CD4-positive, alpha-beta T cell (primary cell): ENCODE measurements at regions not wholly inside any gene's neighbourhood (a gene's known extent, or its start where the extent isn't known, plus 50 kb on each side); places are given as distances from the start of the nearest gene placed in this dataset.

Experiments used
- ATAC-seq: fragments of 200-7000 bp; cut with Tn5 transposase; one replicate; pipeline ENCODE4 v1.10.0; 2022; ENCODE audit warnings: mild to moderate bottlenecking; ENCODE audit not compliant: poor library complexity
- CTCF ChIA-PET: fragments of 350-600 bp; sonication (Branson Sonifier 250); formaldehyde crosslinking; loops from one replicate; lab custom pipeline; 2021; ENCODE audit warnings: antibody characterized with exemption, inconsistent platforms; lab: Charles Lee
- POLR2A ChIA-PET: fragments of 350-600 bp; sonication (Branson Sonifier 250); formaldehyde crosslinking; loops from one replicate; lab custom pipeline; 2021; ENCODE audit warnings: antibody characterized with exemption, inconsistent platforms; lab: Charles Lee
- DNase-seq, 14 experiments: peaks; one replicate each; pipeline ENCODE4 v3.0.0-alpha.2; 2013 to 2020; ENCODE audit warnings: mixed read lengths in 2 of 14
- H3K27ac ChIP-seq, 2 donors: one replicate each; pipeline versions ENCODE4 v1.5.1 to v1.7.0; 2013; ENCODE audit warnings: low read length in 2 of 2, low read depth in 1 of 2, mild to moderate bottlenecking in 1 of 2
- H3K27me3 ChIP-seq, 2 experiments: 1 replicate in 1 of 2; 2 replicates in 1 of 2; pipeline versions ENCODE4 v1.6.1 to v1.7.0; 2013; ENCODE audit warnings: low read length in 2 of 2, control low read depth in 1 of 2, mild to moderate bottlenecking in 1 of 2, moderate library complexity in 1 of 2; ENCODE audit not compliant: insufficient read depth in 2 of 2, control insufficient read depth in 1 of 2
- H3K36me3 ChIP-seq: one replicate; pipeline ENCODE4 v1.6.1; 2013; ENCODE audit warnings: low read length, control low read depth; ENCODE audit not compliant: insufficient read depth
- H3K4me1 ChIP-seq: one replicate; pipeline ENCODE4 v1.6.1; 2013; ENCODE audit warnings: low read length, control low read depth; ENCODE audit not compliant: insufficient read depth
- H3K4me3 ChIP-seq: one replicate; pipeline ENCODE4 v1.5.1; 2013; ENCODE audit warnings: mild to moderate bottlenecking, low read length, moderate library complexity
- H3K9me3 ChIP-seq, 2 experiments: 1 replicate in 1 of 2; 2 replicates in 1 of 2; pipeline versions ENCODE4 v1.6.1 to v1.7.0; 2013; ENCODE audit warnings: low read length in 2 of 2, mild to moderate bottlenecking in 2 of 2, control low read depth in 1 of 2, moderate library complexity in 1 of 2; ENCODE audit not compliant: control insufficient read depth in 1 of 2, insufficient read depth in 1 of 2
- H3K27ac Mint-ChIP-seq: one replicate; pipeline ENCODE4 v1.8.0; 2020; ENCODE audit warnings: mixed read lengths
- H3K27me3 Mint-ChIP-seq: one replicate; pipeline ENCODE4 v1.8.0; 2021; ENCODE audit warnings: mixed read lengths
- H3K36me3 Mint-ChIP-seq: one replicate; pipeline ENCODE4 v1.8.0; 2021; ENCODE audit warnings: low read depth, mixed read lengths
- H3K4me1 Mint-ChIP-seq: one replicate; pipeline ENCODE4 v1.8.0; 2021; ENCODE audit warnings: low read depth, mixed read lengths
- H3K4me3 Mint-ChIP-seq: one replicate; pipeline ENCODE4 v1.8.0; 2020; ENCODE audit warnings: mild to moderate bottlenecking, mixed read lengths
- H3K9me3 Mint-ChIP-seq: one replicate; pipeline ENCODE4 v1.8.0; 2020; ENCODE audit warnings: mixed read lengths
- intact Hi-C, 2 experiments: fragments of 100-400 bp; cut with DNase I in 1 of 2; cut with micrococcal nuclease in 1 of 2; formaldehyde crosslinking; loops; one replicate each; pipeline versions ENCODE4 v1.15.1 to v1.9.0; 2023 to 2025; cut with DNase I, micrococcal nuclease
- TF ChIP-seq, protein P1 (sequence below): fragments of 200-600 bp; IDR thresholded peaks from one replicate; pipeline ENCODE4 v1.8.0; 2022; ENCODE audit warnings: antibody characterized with exemption, mild to moderate bottlenecking

DNA sequence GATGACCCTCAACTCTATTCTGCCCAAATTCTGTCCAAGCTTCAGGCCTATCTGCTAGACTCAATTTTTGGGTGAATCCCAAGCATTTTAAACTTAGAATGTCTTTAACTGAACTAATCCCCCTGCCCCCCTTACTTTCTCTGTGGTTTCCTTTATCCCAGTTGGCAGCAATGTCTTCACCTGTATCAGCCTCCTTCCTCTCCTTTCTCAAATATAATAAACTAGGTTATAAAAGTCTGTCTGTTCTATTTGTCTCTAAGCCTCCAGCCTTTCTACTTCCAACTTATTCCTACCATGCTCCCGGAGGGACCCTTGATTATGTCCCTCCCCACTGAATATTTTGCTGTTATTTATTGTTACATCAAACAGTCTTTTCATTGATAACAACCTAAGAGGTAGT lies 375.5 kb upstream of the TRIB2 start:
- no peaks in the 10 kb centered on the region for H3K27me3 Mint-ChIP-seq
- H3K36me3 Mint-ChIP-seq = no peaks in the 10 kb centered on the region
- no peaks in the 10 kb centered on the region for H3K9me3 Mint-ChIP-seq
- H3K4me3 ChIP-seq = no peak overlapping the region
- no peaks in the 10 kb centered on the region for H3K4me1 ChIP-seq
- CTCF ChIA-PET = no interaction called here
- TF ChIP-seq, protein P1, sequence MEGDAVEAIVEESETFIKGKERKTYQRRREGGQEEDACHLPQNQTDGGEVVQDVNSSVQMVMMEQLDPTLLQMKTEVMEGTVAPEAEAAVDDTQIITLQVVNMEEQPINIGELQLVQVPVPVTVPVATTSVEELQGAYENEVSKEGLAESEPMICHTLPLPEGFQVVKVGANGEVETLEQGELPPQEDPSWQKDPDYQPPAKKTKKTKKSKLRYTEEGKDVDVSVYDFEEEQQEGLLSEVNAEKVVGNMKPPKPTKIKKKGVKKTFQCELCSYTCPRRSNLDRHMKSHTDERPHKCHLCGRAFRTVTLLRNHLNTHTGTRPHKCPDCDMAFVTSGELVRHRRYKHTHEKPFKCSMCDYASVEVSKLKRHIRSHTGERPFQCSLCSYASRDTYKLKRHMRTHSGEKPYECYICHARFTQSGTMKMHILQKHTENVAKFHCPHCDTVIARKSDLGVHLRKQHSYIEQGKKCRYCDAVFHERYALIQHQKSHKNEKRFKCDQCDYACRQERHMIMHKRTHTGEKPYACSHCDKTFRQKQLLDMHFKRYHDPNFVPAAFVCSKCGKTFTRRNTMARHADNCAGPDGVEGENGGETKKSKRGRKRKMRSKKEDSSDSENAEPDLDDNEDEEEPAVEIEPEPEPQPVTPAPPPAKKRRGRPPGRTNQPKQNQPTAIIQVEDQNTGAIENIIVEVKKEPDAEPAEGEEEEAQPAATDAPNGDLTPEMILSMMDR = no peak
- ATAC-seq (no peak), DNase-seq (no peak)
- intact Hi-C loops = no loop called here
- POLR2A ChIA-PET = no interaction called here
- no peak overlapping the region for H3K27ac ChIP-seq
- no peak overlapping the region for H3K4me3 Mint-ChIP-seq
- no peaks in the 10 kb centered on the region for H3K27me3 ChIP-seq
- H3K27ac Mint-ChIP-seq = no peak overlapping the region
- H3K9me3 ChIP-seq = no peaks in the 10 kb centered on the region
- no peaks in the 10 kb centered on the region for H3K36me3 ChIP-seq
- no peaks in the 10 kb centered on the region for H3K4me1 Mint-ChIP-seq

DNA sequence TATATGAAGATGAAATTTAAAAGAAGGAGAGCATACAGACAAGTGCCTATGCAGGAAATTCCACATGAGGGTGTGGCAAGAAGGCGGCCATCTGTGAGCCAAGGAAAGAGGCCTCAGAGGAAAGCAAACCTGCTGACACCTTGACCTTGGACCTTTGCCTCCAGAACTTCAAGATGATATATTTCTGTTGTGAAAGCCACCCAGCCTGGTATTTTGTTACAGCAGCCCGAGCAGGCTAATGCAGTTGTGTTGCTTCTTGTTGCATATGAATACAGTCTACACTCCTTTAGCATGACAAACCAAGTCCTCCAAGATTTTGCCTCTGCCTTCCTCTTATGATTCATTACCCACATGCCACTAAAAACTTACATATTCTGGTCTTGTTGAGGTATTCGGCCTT lies 374.8 kb upstream of the TRIB2 start:
- intact Hi-C loops = no loop called here
- Mint-ChIP-seq H3K4me1 (no peaks in the 10 kb centered on the region), H3K4me3 (no peak overlapping the region), H3K27ac (no peak overlapping the region), H3K36me3 (no peaks in the 10 kb centered on the region), H3K9me3 (no peaks in the 10 kb centered on the region), H3K27me3 (no peaks in the 10 kb centered on the region)
- TF ChIP-seq, protein P1 = no peak
- Histone ChIP-seq H3K4me1 (no peaks in the 10 kb centered on the region), H3K27ac (no peak overlapping the region), H3K27me3 (no peaks in the 10 kb centered on the region), H3K9me3 (no peaks in the 10 kb centered on the region), H3K4me3 (no peak overlapping the region), H3K36me3 (no peaks in the 10 kb centered on the region)
- DNase-seq = no peak
- no peak for ATAC-seq
- ChIA-PET CTCF (no interaction called here), POLR2A (no interaction called here)

DNA sequence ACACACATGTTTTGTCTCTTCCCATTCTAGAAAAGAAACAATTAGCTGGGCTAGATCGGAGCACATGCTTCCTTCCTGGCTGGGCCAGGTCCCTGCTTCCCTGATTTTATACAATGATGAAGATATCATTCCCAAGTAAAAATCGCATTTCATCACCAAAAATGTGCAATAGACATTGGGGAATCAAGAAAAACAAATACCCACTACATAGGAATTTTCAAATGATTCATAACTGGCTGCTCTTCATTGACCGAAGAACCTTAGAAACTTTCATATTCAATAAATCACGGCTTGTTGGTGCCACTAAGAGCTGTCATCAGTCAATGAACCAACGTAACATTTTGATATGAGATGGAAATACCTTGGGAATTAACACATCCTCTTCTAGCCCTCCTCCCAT lies 373.6 kb upstream of the TRIB2 start:
- DNase-seq = no peak
- CTCF ChIA-PET = no interaction called here
- intact Hi-C loops = no loop called here
- Mint-ChIP-seq H3K4me3 (no peak overlapping the region), H3K36me3 (no peaks in the 10 kb centered on the region), H3K4me1 (no peaks in the 10 kb centered on the region), H3K27ac (no peak overlapping the region), H3K27me3 (no peaks in the 10 kb centered on the region), H3K9me3 (no peaks in the 10 kb centered on the region)
- Histone ChIP-seq H3K27me3 (no peaks in the 10 kb centered on the region), H3K4me1 (no peaks in the 10 kb centered on the region), H3K9me3 (no peaks in the 10 kb centered on the region), H3K27ac (no peak overlapping the region), H3K4me3 (no peak overlapping the region), H3K36me3 (no peaks in the 10 kb centered on the region)
- POLR2A ChIA-PET = no interaction called here
- TF ChIP-seq, protein P1 = no peak
- no peak for ATAC-seq
